Spleen (tissue), 7 donors: ENCODE measurements at regions not wholly inside any gene's neighbourhood (a gene's known extent, or its start where the extent isn't known, plus 50 kb on each side); places are given as distances from the start of the nearest gene placed in this dataset.

Experiments used
- POLR2A ChIP-seq, 3 donors: fragments of 450-650 bp; IDR thresholded peaks; one replicate each; pipeline ENCODE4 v1.5.1; 2017; ENCODE audit warnings: antibody characterized with exemption in 3 of 3, mild to moderate bottlenecking in 1 of 3
- POLR2AphosphoS5 ChIP-seq, 3 donors: sonication (generic); formaldehyde crosslinking; IDR thresholded peaks; one replicate each; pipeline ENCODE4 v1.5.1; 2017; ENCODE audit warnings: antibody characterized with exemption in 3 of 3
- TF ChIP-seq, protein P1 (sequence below), 11 experiments: fragments of 200-600 bp in 7 of 11; fragments of 450-650 bp in 4 of 11; sonication (generic) in 4 of 11; IDR thresholded peaks in 8 of 11; conservative IDR thresholded peaks in 3 of 11; 1 replicate in 7 of 11; 2 replicates in 4 of 11; pipeline versions ENCODE4 v1.4.0 to v1.8.0; 2016 to 2021; ENCODE audit warnings: antibody characterized with exemption in 11 of 11, inconsistent platforms in 4 of 11, mild to moderate bottlenecking in 1 of 11
- donor health status: DM: no; HTN: no; CAD: no; lungs with moderate emphysema.
- donor health status: DM: no; HTN: no; CAD: no.
- donor health status: DM: no; HTN: no; CAD: no.

GRCh38 chr14:85233756-85234155 is 296.2 kb upstream of the FLRT2 start:
- TF ChIP-seq, protein P1, sequence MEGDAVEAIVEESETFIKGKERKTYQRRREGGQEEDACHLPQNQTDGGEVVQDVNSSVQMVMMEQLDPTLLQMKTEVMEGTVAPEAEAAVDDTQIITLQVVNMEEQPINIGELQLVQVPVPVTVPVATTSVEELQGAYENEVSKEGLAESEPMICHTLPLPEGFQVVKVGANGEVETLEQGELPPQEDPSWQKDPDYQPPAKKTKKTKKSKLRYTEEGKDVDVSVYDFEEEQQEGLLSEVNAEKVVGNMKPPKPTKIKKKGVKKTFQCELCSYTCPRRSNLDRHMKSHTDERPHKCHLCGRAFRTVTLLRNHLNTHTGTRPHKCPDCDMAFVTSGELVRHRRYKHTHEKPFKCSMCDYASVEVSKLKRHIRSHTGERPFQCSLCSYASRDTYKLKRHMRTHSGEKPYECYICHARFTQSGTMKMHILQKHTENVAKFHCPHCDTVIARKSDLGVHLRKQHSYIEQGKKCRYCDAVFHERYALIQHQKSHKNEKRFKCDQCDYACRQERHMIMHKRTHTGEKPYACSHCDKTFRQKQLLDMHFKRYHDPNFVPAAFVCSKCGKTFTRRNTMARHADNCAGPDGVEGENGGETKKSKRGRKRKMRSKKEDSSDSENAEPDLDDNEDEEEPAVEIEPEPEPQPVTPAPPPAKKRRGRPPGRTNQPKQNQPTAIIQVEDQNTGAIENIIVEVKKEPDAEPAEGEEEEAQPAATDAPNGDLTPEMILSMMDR (IDR thresholded peaks at IDR 0.05 in 8 of 11, conservative IDR thresholded peaks at IDR 0.05 in 3 of 11): no peak
- TF ChIP-seq POLR2A (IDR thresholded peaks at IDR 0.05) (no peak), POLR2AphosphoS5 (IDR thresholded peaks at IDR 0.05) (no peak)
